Sigmoid colon (tissue), 6 donors: ENCODE measurements at regions not wholly inside any gene's neighbourhood (a gene's known extent, or its start where the extent isn't known, plus 50 kb on each side); places are given as distances from the start of the nearest gene placed in this dataset.

Experiments
- DNase-seq: peaks from one replicate; pipeline ENCODE4 v3.0.0-alpha.2; 2019
- H3K27ac ChIP-seq, 4 donors: fragments of 200-600 bp; sonication (generic); one replicate each; pipeline ENCODE4 v1.5.1; 2016 to 2019; ENCODE audit warnings: mild to moderate bottlenecking in 1 of 4
- H3K27me3 ChIP-seq, 3 donors: fragments of 200-600 bp; sonication (generic); one replicate each; pipeline ENCODE4 v1.5.1; 2019; ENCODE audit warnings: mild to moderate bottlenecking in 1 of 3
- H3K36me3 ChIP-seq, 4 donors: fragments of 200-600 bp; sonication (generic); one replicate each; pipeline ENCODE4 v1.5.1; 2016 to 2019
- H3K4me1 ChIP-seq, 4 donors: fragments of 200-600 bp; sonication (generic); one replicate each; pipeline ENCODE4 v1.5.1; 2017 to 2019
- H3K4me3 ChIP-seq, 4 donors: fragments of 200-600 bp; sonication (generic); one replicate each; pipeline ENCODE4 v1.5.1; 2017 to 2019; ENCODE audit warnings: mild to moderate bottlenecking in 2 of 4, moderate library complexity in 1 of 4
- H3K9me3 ChIP-seq, 4 donors: fragments of 200-600 bp in 3 of 4; sonication (generic) in 3 of 4; one replicate each; pipeline versions ENCODE4 v1.5.1 to v1.6.1; 2013 to 2019
- EP300 ChIP-seq, 4 donors: sonication (generic); formaldehyde crosslinking; IDR thresholded peaks; one replicate each; pipeline ENCODE4 v1.6.1; 2017; ENCODE audit warnings: antibody characterized with exemption in 4 of 4
- POLR2A ChIP-seq, 2 donors: fragments of 450-650 bp; IDR thresholded peaks; one replicate each; pipeline ENCODE4 v1.6.1; 2016; ENCODE audit warnings: antibody characterized with exemption in 2 of 2, mild to moderate bottlenecking in 2 of 2, moderate library complexity in 2 of 2
- POLR2AphosphoS5 ChIP-seq, 4 donors: sonication (generic); formaldehyde crosslinking; IDR thresholded peaks; one replicate each; pipeline ENCODE4 v1.6.1; 2017; ENCODE audit warnings: antibody characterized with exemption in 4 of 4
- WGBS, 2 donors: extraction: QIAGEN DNeasy Blood & Tissue Kit; methylation state at CpG; one replicate each; pipeline ENCODE4 v1.1.7; 2013; 5-methylcytosine and 5-hydroxymethylcytosine counted together
- intact Hi-C: fragments of 100-400 bp; cut with DNase I; formaldehyde crosslinking; loops from one replicate; pipeline ENCODE4 v1.15.1; 2023
- TF ChIP-seq, protein P1 (sequence below), 4 experiments: fragments of 450-650 bp in 3 of 4; fragments of 200-600 bp in 1 of 4; IDR thresholded peaks; one replicate each; pipeline ENCODE4 v1.5.1; 2016 to 2019; ENCODE audit warnings: antibody characterized with exemption in 4 of 4, mild to moderate bottlenecking in 3 of 4, moderate library complexity in 2 of 4
- donor health status: healthy with polysubstance abuse.
- donor health status: healthy.

DNA sequence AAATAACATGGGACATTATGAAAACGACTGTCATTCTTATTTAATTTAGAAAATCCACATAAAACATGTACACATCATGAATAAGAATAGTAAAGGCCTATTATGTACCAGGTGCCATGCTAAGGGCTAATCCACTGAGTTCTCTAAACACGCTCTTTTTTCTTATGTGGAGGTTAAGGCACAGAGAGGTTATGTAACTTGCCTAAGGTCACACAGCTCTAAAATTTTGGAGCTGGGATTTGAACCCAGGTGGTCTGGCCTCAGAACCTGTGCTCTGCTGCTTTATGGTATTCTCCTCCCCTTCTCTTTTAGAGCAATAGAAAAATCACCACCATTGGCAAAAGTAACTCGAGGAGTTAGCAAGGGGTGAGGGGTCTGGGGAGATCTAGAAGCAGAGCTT lies 156.9 kb upstream of the ZNF536 start:
- no peak overlapping the region for H3K4me3 ChIP-seq
- no peaks in the 10 kb centered on the region for H3K4me1 ChIP-seq
- no peaks in the 10 kb centered on the region for H3K9me3 ChIP-seq
- DNase-seq, result no peak
- intact Hi-C loops, result no loop called here
- H3K27ac ChIP-seq, result no peak overlapping the region
- TF ChIP-seq, protein P1, sequence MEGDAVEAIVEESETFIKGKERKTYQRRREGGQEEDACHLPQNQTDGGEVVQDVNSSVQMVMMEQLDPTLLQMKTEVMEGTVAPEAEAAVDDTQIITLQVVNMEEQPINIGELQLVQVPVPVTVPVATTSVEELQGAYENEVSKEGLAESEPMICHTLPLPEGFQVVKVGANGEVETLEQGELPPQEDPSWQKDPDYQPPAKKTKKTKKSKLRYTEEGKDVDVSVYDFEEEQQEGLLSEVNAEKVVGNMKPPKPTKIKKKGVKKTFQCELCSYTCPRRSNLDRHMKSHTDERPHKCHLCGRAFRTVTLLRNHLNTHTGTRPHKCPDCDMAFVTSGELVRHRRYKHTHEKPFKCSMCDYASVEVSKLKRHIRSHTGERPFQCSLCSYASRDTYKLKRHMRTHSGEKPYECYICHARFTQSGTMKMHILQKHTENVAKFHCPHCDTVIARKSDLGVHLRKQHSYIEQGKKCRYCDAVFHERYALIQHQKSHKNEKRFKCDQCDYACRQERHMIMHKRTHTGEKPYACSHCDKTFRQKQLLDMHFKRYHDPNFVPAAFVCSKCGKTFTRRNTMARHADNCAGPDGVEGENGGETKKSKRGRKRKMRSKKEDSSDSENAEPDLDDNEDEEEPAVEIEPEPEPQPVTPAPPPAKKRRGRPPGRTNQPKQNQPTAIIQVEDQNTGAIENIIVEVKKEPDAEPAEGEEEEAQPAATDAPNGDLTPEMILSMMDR (IDR thresholded peaks at IDR 0.05), result no peak
- TF ChIP-seq POLR2A (IDR thresholded peaks at IDR 0.05) (no peak), POLR2AphosphoS5 (IDR thresholded peaks at IDR 0.05) (no peak), EP300 (IDR thresholded peaks at IDR 0.05) (no peak)
- peaks cover 0 to 15% (median 0%) of the 10 kb centered on the region in 3 donors for H3K27me3 ChIP-seq
- WGBS, 2 donors, result 72 to 77% methylated on average over 3 of the region's 3 CpGs
- H3K36me3 ChIP-seq, result no peaks in the 10 kb centered on the region

DNA sequence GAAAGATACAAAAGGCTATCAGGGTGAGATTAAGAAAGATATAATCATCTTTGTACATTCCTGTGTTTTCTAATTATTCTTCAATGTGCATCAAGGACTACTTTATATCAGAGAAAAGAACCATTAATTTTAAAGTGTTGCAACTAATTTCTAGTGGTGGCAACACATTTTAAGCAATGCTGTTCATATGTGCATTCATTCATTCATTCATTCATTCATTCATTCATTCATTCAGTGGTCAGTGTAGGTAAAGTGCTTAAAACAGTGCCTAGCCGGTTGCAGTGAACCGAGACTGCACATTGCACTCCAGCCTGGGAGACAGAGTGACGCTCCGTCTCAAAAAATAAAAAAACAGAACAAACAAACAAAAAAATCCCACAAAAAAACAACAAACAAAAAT lies 155.7 kb upstream of the ZNF536 start:
- no peaks in the 10 kb centered on the region for H3K36me3 ChIP-seq
- no peak for DNase-seq
- no peaks in the 10 kb centered on the region for H3K9me3 ChIP-seq
- no peak overlapping the region for H3K27ac ChIP-seq
- peaks cover 0 to 27% (median 0%) of the 10 kb centered on the region in 3 donors for H3K27me3 ChIP-seq
- 90 to 95% methylated on average over 4 of the region's 4 CpGs for WGBS, 2 donors
- intact Hi-C loops, result no loop called here
- H3K4me1 ChIP-seq, result no peaks in the 10 kb centered on the region
- TF ChIP-seq POLR2AphosphoS5 (IDR thresholded peaks at IDR 0.05) (no peak), EP300 (IDR thresholded peaks at IDR 0.05) (no peak), POLR2A (IDR thresholded peaks at IDR 0.05) (no peak)
- TF ChIP-seq, protein P1 (IDR thresholded peaks at IDR 0.05), result no peak
- no peak overlapping the region for H3K4me3 ChIP-seq

DNA sequence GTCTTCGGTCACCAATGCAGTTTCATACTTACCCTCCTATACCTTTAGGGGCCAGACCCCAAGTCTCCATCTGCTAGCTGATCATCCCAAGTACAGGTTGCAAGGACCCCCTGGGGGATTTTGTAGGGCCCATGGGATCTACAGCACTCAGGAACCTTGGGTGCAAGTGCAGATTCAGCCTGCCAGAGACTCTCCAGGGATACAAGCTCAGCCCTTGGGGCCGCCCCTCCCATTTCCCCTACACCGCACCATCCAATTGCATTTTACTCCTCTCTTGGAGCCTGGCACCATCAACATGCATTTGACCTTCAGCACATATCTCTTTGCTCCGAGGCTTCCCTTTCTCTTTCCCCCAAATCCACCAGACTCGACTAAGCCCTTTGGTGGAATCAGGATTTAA lies 154.7 kb upstream of the ZNF536 start:
- DNase-seq, result no peak
- 89 to 90% methylated on average over 5 of the region's 5 CpGs for WGBS, 2 donors
- peaks cover 3 to 35% (median 8%) of the 10 kb centered on the region in 3 donors for H3K27me3 ChIP-seq

DNA sequence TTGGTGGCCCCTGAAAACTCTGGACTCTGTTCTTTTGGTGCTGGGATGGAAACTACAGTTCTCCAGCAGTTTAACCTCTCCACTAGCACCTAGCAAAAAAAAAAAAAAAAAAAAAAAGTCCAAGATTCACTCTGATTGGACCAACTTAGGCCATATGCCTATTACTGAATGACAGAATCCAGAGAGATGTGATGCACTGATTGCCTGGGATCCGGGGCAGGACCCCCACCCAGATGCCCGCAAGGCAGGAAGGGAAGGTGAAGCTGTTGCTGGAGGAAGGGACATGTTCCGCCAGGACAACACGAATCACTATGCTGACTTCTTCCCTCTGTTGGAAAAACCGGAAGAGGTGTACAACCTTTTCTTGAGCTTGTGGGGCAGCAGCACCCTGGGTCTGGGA lies 152.5 kb upstream of the ZNF536 start:
- H3K9me3 ChIP-seq, result no peaks in the 10 kb centered on the region
- peaks cover 0 to under 1% (median 0%) of the 10 kb centered on the region in 4 donors for H3K4me1 ChIP-seq
- H3K36me3 ChIP-seq, result no peaks in the 10 kb centered on the region
- no peak for DNase-seq
- WGBS, 2 donors, result 91% methylated on average over 5 of the region's 5 CpGs
- H3K27me3 ChIP-seq, result peaks cover 9 to 49% (median 23%) of the 10 kb centered on the region in 3 donors
- intact Hi-C loops, result no loop called here
- TF ChIP-seq POLR2AphosphoS5 (IDR thresholded peaks at IDR 0.05), result no peak
- TF ChIP-seq, protein P1 (IDR thresholded peaks at IDR 0.05), result no peak
- TF ChIP-seq POLR2A (IDR thresholded peaks at IDR 0.05), result no peak
- TF ChIP-seq EP300 (IDR thresholded peaks at IDR 0.05), result no peak
- no peak overlapping the region for H3K4me3 ChIP-seq
- no peak overlapping the region for H3K27ac ChIP-seq

More for the DNA sequence above, 154.7 kb upstream of the ZNF536 start:
- Histone ChIP-seq H3K9me3 (no peaks in the 10 kb centered on the region), H3K4me3 (no peak overlapping the region), H3K4me1 (no peaks in the 10 kb centered on the region), H3K27ac (no peak overlapping the region), H3K36me3 (no peaks in the 10 kb centered on the region)
- intact Hi-C loops, result no loop called here
- TF ChIP-seq EP300 (IDR thresholded peaks at IDR 0.05) (no peak), POLR2AphosphoS5 (IDR thresholded peaks at IDR 0.05) (no peak)

DNA sequence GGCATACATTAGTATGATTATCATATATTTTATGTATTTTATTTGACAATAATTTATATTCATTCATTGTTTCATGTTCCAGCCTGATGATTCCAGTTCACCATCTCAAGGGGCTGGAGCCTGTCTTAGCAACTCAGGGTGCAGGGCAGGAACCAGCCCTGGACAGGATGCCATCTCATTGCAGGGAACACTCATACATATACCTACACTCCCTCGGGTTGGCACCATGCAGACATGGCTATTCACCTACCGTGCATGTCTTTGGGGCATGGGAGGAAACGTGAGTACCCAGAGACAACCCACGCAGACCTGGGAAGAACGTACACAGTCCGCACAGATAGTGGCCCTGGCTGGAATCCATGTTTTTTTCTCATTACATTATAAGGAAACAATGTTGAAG lies 151.0 kb upstream of the ZNF536 start:
- Histone ChIP-seq H3K4me3 (no peak overlapping the region), H3K27me3 (peaks cover 15 to 64% (median 37%) of the 10 kb centered on the region in 3 donors), H3K36me3 (no peaks in the 10 kb centered on the region), H3K27ac (no peak overlapping the region), H3K4me1 (peaks cover 0 to 14% (median 13%) of the 10 kb centered on the region in 4 donors), H3K9me3 (no peaks in the 10 kb centered on the region)
- intact Hi-C loops, result no loop called here
- 67 to 89% methylated on average over 6 of the region's 6 CpGs for WGBS, 2 donors
- no peak for DNase-seq
- no peak for TF ChIP-seq POLR2AphosphoS5 (IDR thresholded peaks at IDR 0.05)

DNA sequence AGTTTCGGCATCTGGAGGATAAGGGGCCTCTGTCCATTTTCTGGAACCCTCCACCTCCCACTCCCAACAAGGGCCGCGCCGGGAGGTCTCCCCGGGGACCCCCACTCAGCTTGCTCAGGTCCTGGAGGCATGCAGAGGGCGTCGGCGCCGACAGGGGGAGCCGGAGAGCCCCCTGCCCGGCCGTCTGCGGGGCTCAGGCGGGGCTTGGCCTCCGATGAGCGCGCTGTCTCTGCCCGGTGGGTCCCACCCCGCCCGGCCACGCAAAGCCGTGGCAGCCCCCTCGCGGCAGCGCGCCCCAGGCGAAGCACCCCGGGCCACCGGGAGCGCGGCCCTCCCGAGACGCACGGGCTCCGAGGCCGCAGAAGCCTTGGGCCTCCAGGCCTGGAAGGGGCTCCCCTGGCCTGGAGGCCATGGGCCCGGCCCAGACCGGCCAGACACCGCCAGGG lies 149.7 kb upstream of the ZNF536 start:
- Histone ChIP-seq H3K4me3 (peak overlapping the region in 1 of 4 donors; percentile 12), H3K27me3 (peaks cover 19 to 77% (median 50%) of the 10 kb centered on the region in 3 donors), H3K4me1 (peaks cover 0 to 27% (median 24%) of the 10 kb centered on the region in 4 donors), H3K36me3 (no peaks in the 10 kb centered on the region), H3K9me3 (no peaks in the 10 kb centered on the region), H3K27ac (no peak overlapping the region)
- DNase-seq, result no peak
- 5 to 6% methylated on average over 39 of the region's 39 CpGs for WGBS, 2 donors
- TF ChIP-seq POLR2A (IDR thresholded peaks at IDR 0.05) (no peak), EP300 (IDR thresholded peaks at IDR 0.05) (no peak), POLR2AphosphoS5 (IDR thresholded peaks at IDR 0.05) (no peak)
- TF ChIP-seq, protein P1 (IDR thresholded peaks at IDR 0.05), result peak in 1 of 4 experiments; percentile 51
- intact Hi-C loops, result no loop called here
